ENCODE measurements at regions not wholly inside any gene's neighbourhood (a gene's known extent, or its start where the extent isn't known, plus 50 kb on each side); places are given as distances from the start of the nearest gene placed in this dataset.
"Not testable (repeated sequence)": the region's sequence is repeated elsewhere in the genome, so short reads cannot be mapped to it uniquely, and the experiment has no call there.

DNA sequence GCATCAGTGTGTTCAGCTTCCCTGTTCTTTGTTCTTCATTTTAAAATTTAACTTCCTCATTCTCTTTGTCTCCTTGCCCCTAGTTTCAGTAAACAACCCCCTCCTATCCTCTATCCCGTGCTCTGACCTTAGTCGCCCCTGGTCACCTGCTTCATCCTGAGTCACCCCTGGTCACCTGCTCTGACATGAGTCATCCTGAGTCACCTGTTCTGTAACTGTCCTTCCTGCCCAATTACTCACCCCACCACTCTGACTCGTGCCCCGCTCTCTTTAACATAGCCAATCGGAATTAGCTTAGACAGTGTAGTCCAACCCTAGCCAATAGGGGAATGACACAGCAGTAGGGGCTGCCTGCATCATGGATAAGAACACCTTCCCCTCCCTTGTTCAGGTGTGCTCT lies 65.6 kb upstream of the MRGPRE start:
- H4K91ac ChIP-seq (ENCODE audit: insufficient read length, low read depth, low read length); H4K20me1 ChIP-seq (ENCODE audit: control insufficient read depth, insufficient read depth, insufficient read length); H2BK20ac ChIP-seq (ENCODE audit: low read depth, low read length, poor library complexity, severe bottlenecking); H2BK15ac ChIP-seq (ENCODE audit: low read depth, low read length); H3T11ph ChIP-seq (ENCODE audit: low read length); H3K9me3 ChIP-seq (ENCODE audit: control insufficient read depth, low read depth, low read length); H2AK5ac ChIP-seq (ENCODE audit: insufficient read length, low read length); H3K23me2 ChIP-seq (ENCODE audit: insufficient read length, low read depth, low read length, poor library complexity, severe bottlenecking); H3K4ac ChIP-seq (ENCODE audit: low read depth, low read length); H3K27ac Mint-ChIP-seq; H2BK120ac ChIP-seq (ENCODE audit: low read depth, low read length, poor library complexity, severe bottlenecking); H3K27ac ChIP-seq (ENCODE audit: insufficient read length, low read depth, low read length); H2AFZ ChIP-seq (ENCODE audit: low read length); H3K36me3 Mint-ChIP-seq (ENCODE audit: insufficient read depth in 1 of 3, low read depth in 3 of 3); H3K56ac ChIP-seq (ENCODE audit: insufficient read length, low read depth, low read length); H2BK5ac ChIP-seq (ENCODE audit: insufficient read length, low read length); H3K4me1 ChIP-seq (ENCODE audit: insufficient read depth, low read length); H3K4me1 Mint-ChIP-seq; H4K5ac ChIP-seq (ENCODE audit: insufficient read length, low read depth, low read length); H3K9ac ChIP-seq (ENCODE audit: extremely low read depth, insufficient read length, low read length); H2BK12ac ChIP-seq (ENCODE audit: insufficient read length, low read depth, low read length); H3K4me2 ChIP-seq (ENCODE audit: insufficient read depth, insufficient read length, low read length); H3K18ac ChIP-seq (ENCODE audit: insufficient read length, low read depth, low read length); H4K8ac ChIP-seq (replicated peaks; ENCODE audit: insufficient read length, low read depth, low read length); H3K14ac ChIP-seq (ENCODE audit: insufficient read depth, low read length); H3K9me3 Mint-ChIP-seq; H3K79me2 ChIP-seq (ENCODE audit: insufficient read depth, low read length); H3K4me3 Mint-ChIP-seq; H3K27me3 Mint-ChIP-seq (ENCODE audit: low read depth); H3K79me1 ChIP-seq (ENCODE audit: insufficient read depth, low read depth, low read length, poor library complexity, severe bottlenecking); H3K27me3 ChIP-seq (ENCODE audit: insufficient read depth, low read length); H3K23ac ChIP-seq (ENCODE audit: insufficient read length, low read depth, low read length): not testable (repeated sequence)
- DNase-seq = peak; percentile 28
- WGBS (ENCODE audit: extremely low coverage, insufficient read length, low lambda C conversion rate) = no CpG with 5 or more reads among the region's 5 CpGs

DNA sequence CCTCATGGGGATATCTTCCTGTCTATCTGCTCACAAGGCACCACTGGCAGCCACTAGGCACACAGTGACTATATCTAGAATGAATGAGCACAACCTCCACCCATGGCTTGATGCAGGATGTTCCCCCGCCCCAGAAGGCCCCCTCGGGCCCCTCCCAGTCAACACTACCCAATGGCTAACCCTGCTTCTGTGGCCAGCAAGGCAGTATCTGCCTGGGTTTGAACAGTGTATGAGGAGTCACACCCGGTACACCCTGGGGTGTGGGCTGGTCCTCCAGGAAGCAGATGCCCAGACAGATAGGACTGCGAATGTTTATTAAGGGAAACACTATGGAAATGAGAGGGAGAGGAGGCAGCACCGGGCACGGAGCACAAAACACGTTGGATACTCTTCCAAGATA lies 58.3 kb upstream of the MRGPRE start:
- not testable (repeated sequence) for H3K4me1 Mint-ChIP-seq; H3K14ac ChIP-seq (ENCODE audit: insufficient read depth, low read length); H3K79me2 ChIP-seq (ENCODE audit: insufficient read depth, low read length); H3K4me1 ChIP-seq (ENCODE audit: insufficient read depth, low read length); H3K23ac ChIP-seq (ENCODE audit: insufficient read length, low read depth, low read length); H4K91ac ChIP-seq (ENCODE audit: insufficient read length, low read depth, low read length); H2AK5ac ChIP-seq (ENCODE audit: insufficient read length, low read length); H2BK120ac ChIP-seq (ENCODE audit: low read depth, low read length, poor library complexity, severe bottlenecking); H3K18ac ChIP-seq (ENCODE audit: insufficient read length, low read depth, low read length); H3K27ac ChIP-seq (ENCODE audit: insufficient read length, low read depth, low read length); H3K4ac ChIP-seq (ENCODE audit: low read depth, low read length); H4K5ac ChIP-seq (ENCODE audit: insufficient read length, low read depth, low read length); H2BK20ac ChIP-seq (ENCODE audit: low read depth, low read length, poor library complexity, severe bottlenecking); H3K9me3 Mint-ChIP-seq; H3K27ac Mint-ChIP-seq; H3K4me3 Mint-ChIP-seq; H3K27me3 Mint-ChIP-seq (ENCODE audit: low read depth); H3K36me3 Mint-ChIP-seq (ENCODE audit: insufficient read depth in 1 of 3, low read depth in 3 of 3); H4K8ac ChIP-seq (replicated peaks; ENCODE audit: insufficient read length, low read depth, low read length); H3K27me3 ChIP-seq (ENCODE audit: insufficient read depth, low read length); DNase-seq; H3K9ac ChIP-seq (ENCODE audit: extremely low read depth, insufficient read length, low read length); H2BK12ac ChIP-seq (ENCODE audit: insufficient read length, low read depth, low read length); H3K4me2 ChIP-seq (ENCODE audit: insufficient read depth, insufficient read length, low read length); H3K9me3 ChIP-seq (ENCODE audit: control insufficient read depth, low read depth, low read length); H3K79me1 ChIP-seq (ENCODE audit: insufficient read depth, low read depth, low read length, poor library complexity, severe bottlenecking); H4K20me1 ChIP-seq (ENCODE audit: control insufficient read depth, insufficient read depth, insufficient read length); H2BK5ac ChIP-seq (ENCODE audit: insufficient read length, low read length); H2AFZ ChIP-seq (ENCODE audit: low read length); H3K56ac ChIP-seq (ENCODE audit: insufficient read length, low read depth, low read length); H2BK15ac ChIP-seq (ENCODE audit: low read depth, low read length); H3T11ph ChIP-seq (ENCODE audit: low read length); H3K23me2 ChIP-seq (ENCODE audit: insufficient read length, low read depth, low read length, poor library complexity, severe bottlenecking)
- no CpG with 5 or more reads among the region's 7 CpGs for WGBS (ENCODE audit: extremely low coverage, insufficient read length, low lambda C conversion rate)
